ENCODE measurements at regions not wholly inside any gene's neighbourhood (a gene's known extent, or its start where the extent isn't known, plus 50 kb on each side); places are given as distances from the start of the nearest gene placed in this dataset.

GRCh38 chr10:109701633-109702215, 221.6 kb downstream of the XPNPEP1 start:
- no peaks in the 10 kb centered on the region for H3K9me3 ChIP-seq
- no peaks in the 10 kb centered on the region for H3K36me3 ChIP-seq
- H3K4me3 ChIP-seq: no peak overlapping the region
- no peak for DNase-seq
- intact Hi-C loops (cut with DNase I; ENCODE audit: low total_unique reads): no loop called here
- no peaks in the 10 kb centered on the region for H3K4me1 ChIP-seq
- no peak overlapping the region for H3K27ac ChIP-seq
- TF ChIP-seq POLR2A (IDR thresholded peaks at IDR 0.05): no peak
- TF ChIP-seq CTCF (IDR thresholded peaks at IDR 0.05 in 8 of 11, conservative IDR thresholded peaks at IDR 0.05 in 3 of 11): no peak
- no peak for TF ChIP-seq POLR2AphosphoS5 (IDR thresholded peaks at IDR 0.05)
- WGBS, 5 donors: 63 to 84% (median 77%) methylated on average over 5 of the region's 5 CpGs
- peaks cover 0 to 3% (median 0%) of the 10 kb centered on the region in 7 donors for H3K27me3 ChIP-seq (replicated peaks in 1 of 7)

- H3K4me3 ChIP-seq: no peak overlapping the region
- no peaks in the 10 kb centered on the region for H3K9me3 ChIP-seq
- intact Hi-C loops (cut with DNase I; ENCODE audit: low total_unique reads): no loop called here
- H3K4me1 ChIP-seq: no peaks in the 10 kb centered on the region
- H3K27me3 ChIP-seq (replicated peaks in 1 of 7): peaks cover 0 to 4% (median 0%) of the 10 kb centered on the region in 7 donors
- no peak overlapping the region for H3K27ac ChIP-seq
- WGBS, 5 donors: 67 to 80% (median 74%) methylated on average over 5 of the region's 5 CpGs
- no peak for DNase-seq
- H3K36me3 ChIP-seq: no peaks in the 10 kb centered on the region
- TF ChIP-seq POLR2A (IDR thresholded peaks at IDR 0.05): no peak
- no peak for TF ChIP-seq CTCF (IDR thresholded peaks at IDR 0.05 in 8 of 11, conservative IDR thresholded peaks at IDR 0.05 in 3 of 11)
- TF ChIP-seq POLR2AphosphoS5 (IDR thresholded peaks at IDR 0.05): no peak
These were observed 224.2 kb downstream of the XPNPEP1 start for GRCh38 chr10:109698882-109699664.

- no peaks in the 10 kb centered on the region for H3K4me1 ChIP-seq
- H3K4me3 ChIP-seq: no peak overlapping the region
- intact Hi-C loops (cut with DNase I; ENCODE audit: low total_unique reads): no loop called here
- TF ChIP-seq POLR2AphosphoS5 (IDR thresholded peaks at IDR 0.05): no peak
- no peaks in the 10 kb centered on the region for H3K36me3 ChIP-seq
- peaks cover 0 to 4% (median 0%) of the 10 kb centered on the region in 7 donors for H3K27me3 ChIP-seq (replicated peaks in 1 of 7)
- 68 to 83% (median 76%) methylated on average over 5 of the region's 5 CpGs for WGBS, 5 donors
- no peak for DNase-seq
- H3K27ac ChIP-seq: no peak overlapping the region
- H3K9me3 ChIP-seq: no peaks in the 10 kb centered on the region
These were observed 225.2 kb downstream of the XPNPEP1 start for GRCh38 chr10:109698086-109698485.

- no peak overlapping the region for H3K4me3 ChIP-seq
- WGBS, 5 donors: 72 to 85% (median 73%) methylated on average over 3 to 5 of the region's 5 CpGs
- H3K4me1 ChIP-seq: no peaks in the 10 kb centered on the region
- DNase-seq: peak; percentile 56
- no peak overlapping the region for H3K27ac ChIP-seq
- peaks cover 0 to 4% (median 0%) of the 10 kb centered on the region in 7 donors for H3K27me3 ChIP-seq (replicated peaks in 1 of 7)
- TF ChIP-seq CTCF (IDR thresholded peaks at IDR 0.05 in 8 of 11, conservative IDR thresholded peaks at IDR 0.05 in 3 of 11) (no peak), POLR2A (IDR thresholded peaks at IDR 0.05) (no peak), POLR2AphosphoS5 (IDR thresholded peaks at IDR 0.05) (no peak)
- no peaks in the 10 kb centered on the region for H3K36me3 ChIP-seq
- intact Hi-C loops (cut with DNase I; ENCODE audit: low total_unique reads): no loop called here
- no peaks in the 10 kb centered on the region for H3K9me3 ChIP-seq
These were observed 226.1 kb downstream of the XPNPEP1 start for GRCh38 chr10:109696981-109697775.

Measured in spleen (tissue), 11 donors.